Mesothelial cell of epicardium (in vitro differentiated cells): ENCODE measurements at regions not wholly inside any gene's neighbourhood (a gene's known extent, or its start where the extent isn't known, plus 50 kb on each side); places are given as distances from the start of the nearest gene placed in this dataset.

Experiments
- DNase-seq, 2 experiments: peaks; one replicate each; pipeline ENCODE4 v3.0.0; 2021; ENCODE audit warnings: low spot score in 2 of 2; ENCODE audit not compliant: unreplicated experiment in 2 of 2
- H3K27ac Mint-ChIP-seq: 2 replicates; pipeline ENCODE4 v1.8.0; 2021; ENCODE audit warnings: mixed read lengths
- H3K27me3 Mint-ChIP-seq: 2 replicates; pipeline ENCODE4 v1.8.0; 2021; ENCODE audit warnings: low read depth, mixed read lengths
- H3K36me3 Mint-ChIP-seq: 2 replicates; pipeline ENCODE4 v1.8.0; 2021; ENCODE audit warnings: mixed read lengths
- H3K4me1 Mint-ChIP-seq: 2 replicates; pipeline ENCODE4 v1.8.0; 2021; ENCODE audit warnings: mixed read lengths
- H3K4me3 Mint-ChIP-seq: 2 replicates; pipeline ENCODE4 v1.8.0; 2021; ENCODE audit warnings: mild to moderate bottlenecking, moderate library complexity, mixed read lengths
- H3K9me3 Mint-ChIP-seq: 2 replicates; pipeline ENCODE4 v1.8.0; 2021; ENCODE audit warnings: mixed read lengths
- CTCF ChIP-seq: fragments of 200-600 bp; sonication (generic); IDR thresholded peaks from one replicate; pipeline ENCODE4 v1.5.0; 2021; ENCODE audit warnings: antibody characterized with exemption; ENCODE audit not compliant: unreplicated experiment

DNA sequence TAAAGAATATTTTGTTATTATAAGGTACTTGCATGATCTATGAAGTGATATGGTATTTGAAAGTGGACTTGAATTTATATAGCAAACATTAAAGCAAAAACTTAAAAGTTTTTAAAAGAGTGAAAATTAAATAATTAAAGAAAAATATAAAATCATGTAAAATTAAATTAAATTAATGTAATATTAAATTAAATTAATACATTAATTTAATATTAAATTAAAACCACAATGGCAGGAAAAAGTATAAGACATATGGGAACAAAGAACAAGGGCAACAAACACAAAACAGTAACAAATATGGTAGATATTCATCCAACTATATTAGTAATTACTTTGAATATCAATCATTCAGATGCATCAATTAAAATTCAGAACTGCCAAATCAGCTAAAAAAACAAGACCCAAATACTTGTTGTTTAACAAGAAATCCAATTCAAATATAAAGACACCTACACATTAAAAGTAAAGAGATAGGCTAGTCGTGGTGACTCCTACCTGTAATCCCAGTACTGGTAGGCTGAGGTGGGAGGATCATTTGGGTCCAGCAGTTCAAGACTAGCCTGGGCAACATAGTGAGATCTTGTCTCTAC lies 992.2 kb upstream of the MIR17HG start:
- no peak for TF ChIP-seq CTCF
- Mint-ChIP-seq H3K4me1 (no peaks in the 10 kb centered on the region), H3K27ac (no peak overlapping the region), H3K36me3 (no peaks in the 10 kb centered on the region), H3K4me3 (no peak overlapping the region), H3K9me3 (peaks cover 11% of the 10 kb centered on the region), H3K27me3 (no peaks in the 10 kb centered on the region)
- no peak for DNase-seq

DNA sequence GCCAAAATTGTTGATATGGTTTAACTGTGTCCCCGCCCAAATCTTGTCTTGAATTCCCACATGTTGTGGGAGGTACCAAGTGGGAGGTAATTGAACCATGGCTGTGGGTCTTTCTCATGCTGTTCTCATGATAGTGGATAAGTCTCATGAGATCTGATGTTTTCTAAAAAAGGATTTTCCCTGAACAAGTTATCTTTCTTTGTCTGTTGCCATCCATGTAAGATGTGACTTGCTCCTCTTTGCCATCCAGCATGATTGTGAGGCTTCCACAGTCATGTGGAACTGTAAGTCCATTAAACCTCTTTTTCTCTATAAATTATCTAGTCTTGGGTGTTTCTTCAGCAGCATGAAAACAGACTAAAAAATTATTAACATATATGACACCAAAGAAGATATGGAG lies 986.7 kb upstream of the MIR17HG start:
- Mint-ChIP-seq H3K4me1 (no peaks in the 10 kb centered on the region), H3K4me3 (no peak overlapping the region), H3K27me3 (no peaks in the 10 kb centered on the region), H3K36me3 (no peaks in the 10 kb centered on the region), H3K27ac (no peak overlapping the region), H3K9me3 (peaks cover 21% of the 10 kb centered on the region)
- DNase-seq: no peak
- no peak for TF ChIP-seq CTCF

GRCh38 chr13:90362707-90363106 lies 984.8 kb upstream of the MIR17HG start:
- no peaks in the 10 kb centered on the region for H3K27me3 Mint-ChIP-seq
- DNase-seq: no peak
- H3K36me3 Mint-ChIP-seq: no peaks in the 10 kb centered on the region
- no peak overlapping the region for H3K4me3 Mint-ChIP-seq
- peaks cover 18% of the 10 kb centered on the region for H3K9me3 Mint-ChIP-seq
- H3K27ac Mint-ChIP-seq: no peak overlapping the region
- TF ChIP-seq CTCF: no peak
- no peaks in the 10 kb centered on the region for H3K4me1 Mint-ChIP-seq

- Mint-ChIP-seq H3K27me3 (no peaks in the 10 kb centered on the region), H3K36me3 (no peaks in the 10 kb centered on the region), H3K27ac (no peak overlapping the region), H3K4me3 (no peak overlapping the region), H3K9me3 (peaks cover 17% of the 10 kb centered on the region), H3K4me1 (no peaks in the 10 kb centered on the region)
- DNase-seq: no peak
- no peak for TF ChIP-seq CTCF
Observed at GRCh38 chr13:90365130-90365529, 982.4 kb upstream of the MIR17HG start.

- Mint-ChIP-seq H3K4me1 (no peaks in the 10 kb centered on the region), H3K4me3 (no peak overlapping the region), H3K27ac (no peak overlapping the region), H3K9me3 (peaks cover 16% of the 10 kb centered on the region), H3K36me3 (no peaks in the 10 kb centered on the region), H3K27me3 (no peaks in the 10 kb centered on the region)
- TF ChIP-seq CTCF: no peak
- DNase-seq: no peak
Observed at GRCh38 chr13:90374168-90374567, 973.3 kb upstream of the MIR17HG start.

GRCh38 chr13:90375851-90376250 lies 971.6 kb upstream of the MIR17HG start:
- Mint-ChIP-seq H3K27ac (no peak overlapping the region), H3K36me3 (no peaks in the 10 kb centered on the region), H3K4me1 (no peaks in the 10 kb centered on the region), H3K4me3 (no peak overlapping the region), H3K27me3 (no peaks in the 10 kb centered on the region), H3K9me3 (peaks cover 7% of the 10 kb centered on the region)
- no peak for TF ChIP-seq CTCF
- DNase-seq: no peak
